GM13977 (cell line): ENCODE measurements at regions not wholly inside any gene's neighbourhood (a gene's known extent, or its start where the extent isn't known, plus 50 kb on each side); places are given as distances from the start of the nearest gene placed in this dataset.
A peak's percentile ranks its signal among the peaks of the same experiment; 100 is the strongest.

Source experiments
- DNase-seq: peaks from one replicate; pipeline ENCODE4 v3.0.0; 2012; ENCODE audit warnings: low spot score
- CTCF ChIP-seq: IDR thresholded peaks from 2 replicates; pipeline ENCODE4 v1.5.1; 2012; ENCODE audit warnings: mild to moderate bottlenecking, control low read depth; ENCODE audit not compliant: insufficient read depth; ENCODE audit errors: extremely low read depth, missing control alignments
- in situ Hi-C: fragments of 300-500 bp; cut with MboI; formaldehyde crosslinking; loops from one replicate; pipeline ENCODE4 v1.12.0; 2022; ENCODE audit warnings: low sequenced_read_pairs, low pct_unique_long_range_greater_than_20kb, mixed read lengths, inconsistent platforms; ENCODE audit not compliant: unreplicated experiment

GRCh38 chr4:159446266-159446976, 343.5 kb downstream of the RAPGEF2 start:
- TF ChIP-seq CTCF, result peak; percentile 83
- peak; percentile 54 for DNase-seq
- in situ Hi-C loops, result loop anchor here (25.0 kb wide), 2 partner anchors 259 to 709 kb away; no protein-coding TSS in a partner anchor

- DNase-seq, result no peak
- no peak for TF ChIP-seq CTCF
- in situ Hi-C loops, result loop anchor here (25.0 kb wide), 2 partner anchors 260 to 710 kb away; no protein-coding TSS in a partner anchor
These were observed 344.4 kb downstream of the RAPGEF2 start for GRCh38 chr4:159447296-159447695.

- in situ Hi-C loops, result loop anchor here (10.0 kb wide), 1 partner anchor 596 kb away; no protein-coding TSS in a partner anchor
These were observed 348.1 kb downstream of the RAPGEF2 start for GRCh38 chr4:159451006-159451405.

GRCh38 chr4:159455675-159456237, 352.9 kb downstream of the RAPGEF2 start:
- DNase-seq, result peak; percentile 29
- in situ Hi-C loops, result loop anchor here (10.0 kb wide), 1 partner anchor 601 kb away; no protein-coding TSS in a partner anchor
- peak; percentile 70 for TF ChIP-seq CTCF

More at GRCh38 chr4:159451006-159451405, 348.1 kb downstream of the RAPGEF2 start:
- no peak for TF ChIP-seq CTCF
- no peak for DNase-seq

- in situ Hi-C loops, result no loop called here
- DNase-seq, result no peak
- no peak for TF ChIP-seq CTCF
These were observed 357.5 kb downstream of the RAPGEF2 start for GRCh38 chr4:159460371-159460770.

GRCh38 chr4:159463235-159463634, 360.4 kb downstream of the RAPGEF2 start:
- in situ Hi-C loops, result no loop called here
- TF ChIP-seq CTCF, result no peak

More at GRCh38 chr4:159463235-159463634, 360.4 kb downstream of the RAPGEF2 start:
- DNase-seq, result no peak
